Loucy (cell line): ENCODE measurements at regions not wholly inside any gene's neighbourhood (a gene's known extent, or its start where the extent isn't known, plus 50 kb on each side); places are given as distances from the start of the nearest gene placed in this dataset.

Experiments used
- H2AFZ ChIP-seq: fragments of 200-600 bp; sonication (generic); 2 replicates; pipeline ENCODE4 v1.6.0; 2016; ENCODE audit warnings: antibody characterized with exemption, mild to moderate bottlenecking, low read length, moderate library complexity
- H3F3A ChIP-seq: fragments of 200-600 bp; 2 replicates; pipeline ENCODE4 v1.6.0; 2016; ENCODE audit warnings: antibody characterized with exemption, low read depth, mild to moderate bottlenecking
- H3K27me3 ChIP-seq: fragments of 200-600 bp; sonication (generic); 2 replicates; pipeline ENCODE4 v1.6.1; 2014; ENCODE audit warnings: low read length, mild to moderate bottlenecking; ENCODE audit not compliant: insufficient read depth, poor library complexity, severe bottlenecking
- H3K36me3 ChIP-seq: fragments of 200-600 bp; sonication (generic); 2 replicates; pipeline ENCODE4 v1.6.1; 2016; ENCODE audit warnings: low read length; ENCODE audit not compliant: insufficient read depth
- H3K4me1 ChIP-seq: fragments of 200-600 bp; sonication (generic); 2 replicates; pipeline ENCODE4 v1.5.1; 2014; ENCODE audit warnings: low read length, mild to moderate bottlenecking; ENCODE audit not compliant: insufficient read depth, poor library complexity, severe bottlenecking
- H3K4me2 ChIP-seq: fragments of 200-600 bp; sonication (generic); 2 replicates; pipeline ENCODE4 v1.6.0; 2014; ENCODE audit warnings: antibody characterized with exemption, low read length, low read depth, mild to moderate bottlenecking; ENCODE audit not compliant: poor library complexity, severe bottlenecking
- H3K4me3 ChIP-seq: fragments of 200-600 bp; sonication (generic); 2 replicates; pipeline ENCODE4 v1.5.1; 2014; ENCODE audit warnings: low read length, mild to moderate bottlenecking, mixed read lengths; ENCODE audit not compliant: poor library complexity, severe bottlenecking
- H3K79me2 ChIP-seq: fragments of 200-600 bp; sonication (generic); 2 replicates; pipeline ENCODE4 v1.6.1; 2014; ENCODE audit warnings: low read length; ENCODE audit not compliant: insufficient read depth
- H3K9ac ChIP-seq: fragments of 200-600 bp; sonication (generic); 2 replicates; pipeline ENCODE4 v1.6.0; 2014; ENCODE audit warnings: mild to moderate bottlenecking, low read depth, low read length, moderate library complexity; ENCODE audit not compliant: poor library complexity, severe bottlenecking
- H3K9me2 ChIP-seq: fragments of 200-600 bp; sonication (generic); replicated peaks from 2 replicates; pipeline ENCODE4 v1.6.1; 2016; ENCODE audit warnings: low read depth, low read length, mixed read lengths
- H3K9me3 ChIP-seq: fragments of 200-600 bp; sonication (generic); 2 replicates; pipeline ENCODE4 v1.6.1; 2014; ENCODE audit warnings: mild to moderate bottlenecking, antibody characterized with exemption, low read length, low read depth; ENCODE audit not compliant: insufficient read depth
- H4K20me1 ChIP-seq: fragments of 200-600 bp; sonication (generic); 2 replicates; pipeline ENCODE4 v1.6.0; 2014; ENCODE audit warnings: antibody characterized with exemption, low read length, mild to moderate bottlenecking; ENCODE audit not compliant: insufficient read depth, poor library complexity, severe bottlenecking
- EZH2phosphoT487 ChIP-seq: fragments of 200-600 bp; IDR thresholded peaks from 2 replicates; pipeline ENCODE4 v1.6.1; 2018; ENCODE audit warnings: antibody characterized with exemption, mild to moderate bottlenecking, moderate library complexity, borderline replicate concordance
- TF ChIP-seq, protein P1 (sequence below): fragments of 200-600 bp; sonication (generic); conservative IDR thresholded peaks from 2 replicates; pipeline ENCODE4 v1.5.1; 2014; ENCODE audit warnings: mild to moderate bottlenecking, antibody characterized with exemption, low read length

DNA sequence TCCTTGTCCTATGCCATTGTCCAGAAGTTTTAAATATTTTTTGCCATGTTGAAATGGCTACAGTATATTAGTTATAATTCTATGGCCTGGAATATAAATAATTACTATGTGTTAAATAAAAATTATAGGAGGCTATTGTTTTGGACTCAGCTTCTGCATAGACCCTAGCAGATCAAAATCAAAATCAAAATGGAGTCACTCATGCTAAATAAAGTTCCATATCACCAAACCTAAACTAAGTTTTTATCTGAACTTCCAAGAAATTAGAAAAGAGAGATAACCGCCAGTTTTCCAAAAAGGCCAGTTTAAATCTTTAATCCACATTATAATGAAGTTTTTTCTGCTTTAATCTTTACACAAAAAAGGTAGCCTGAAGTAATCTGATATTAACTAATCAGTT is 227.8 kb upstream of the P2RY1 start:
- Histone ChIP-seq H3K79me2 (no peaks in the 10 kb centered on the region), H3K4me2 (no peak overlapping the region), H3K9me3 (0 out of 2 replicates have a peak, but pooled peaks cover 8% of the 10 kb centered on the region), H3F3A (no peaks in the 10 kb centered on the region), H3K36me3 (no peaks in the 10 kb centered on the region), H2AFZ (no peak overlapping the region), H3K4me3 (no peak overlapping the region), H3K27me3 (no peaks in the 10 kb centered on the region), H3K4me1 (peaks cover 5% of the 10 kb centered on the region), H3K9me2 (no peaks in the 10 kb centered on the region), H4K20me1 (no peaks in the 10 kb centered on the region), H3K9ac (no peak overlapping the region)
- TF ChIP-seq, protein P1, sequence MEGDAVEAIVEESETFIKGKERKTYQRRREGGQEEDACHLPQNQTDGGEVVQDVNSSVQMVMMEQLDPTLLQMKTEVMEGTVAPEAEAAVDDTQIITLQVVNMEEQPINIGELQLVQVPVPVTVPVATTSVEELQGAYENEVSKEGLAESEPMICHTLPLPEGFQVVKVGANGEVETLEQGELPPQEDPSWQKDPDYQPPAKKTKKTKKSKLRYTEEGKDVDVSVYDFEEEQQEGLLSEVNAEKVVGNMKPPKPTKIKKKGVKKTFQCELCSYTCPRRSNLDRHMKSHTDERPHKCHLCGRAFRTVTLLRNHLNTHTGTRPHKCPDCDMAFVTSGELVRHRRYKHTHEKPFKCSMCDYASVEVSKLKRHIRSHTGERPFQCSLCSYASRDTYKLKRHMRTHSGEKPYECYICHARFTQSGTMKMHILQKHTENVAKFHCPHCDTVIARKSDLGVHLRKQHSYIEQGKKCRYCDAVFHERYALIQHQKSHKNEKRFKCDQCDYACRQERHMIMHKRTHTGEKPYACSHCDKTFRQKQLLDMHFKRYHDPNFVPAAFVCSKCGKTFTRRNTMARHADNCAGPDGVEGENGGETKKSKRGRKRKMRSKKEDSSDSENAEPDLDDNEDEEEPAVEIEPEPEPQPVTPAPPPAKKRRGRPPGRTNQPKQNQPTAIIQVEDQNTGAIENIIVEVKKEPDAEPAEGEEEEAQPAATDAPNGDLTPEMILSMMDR = no peak
- no peak for TF ChIP-seq EZH2phosphoT487

DNA sequence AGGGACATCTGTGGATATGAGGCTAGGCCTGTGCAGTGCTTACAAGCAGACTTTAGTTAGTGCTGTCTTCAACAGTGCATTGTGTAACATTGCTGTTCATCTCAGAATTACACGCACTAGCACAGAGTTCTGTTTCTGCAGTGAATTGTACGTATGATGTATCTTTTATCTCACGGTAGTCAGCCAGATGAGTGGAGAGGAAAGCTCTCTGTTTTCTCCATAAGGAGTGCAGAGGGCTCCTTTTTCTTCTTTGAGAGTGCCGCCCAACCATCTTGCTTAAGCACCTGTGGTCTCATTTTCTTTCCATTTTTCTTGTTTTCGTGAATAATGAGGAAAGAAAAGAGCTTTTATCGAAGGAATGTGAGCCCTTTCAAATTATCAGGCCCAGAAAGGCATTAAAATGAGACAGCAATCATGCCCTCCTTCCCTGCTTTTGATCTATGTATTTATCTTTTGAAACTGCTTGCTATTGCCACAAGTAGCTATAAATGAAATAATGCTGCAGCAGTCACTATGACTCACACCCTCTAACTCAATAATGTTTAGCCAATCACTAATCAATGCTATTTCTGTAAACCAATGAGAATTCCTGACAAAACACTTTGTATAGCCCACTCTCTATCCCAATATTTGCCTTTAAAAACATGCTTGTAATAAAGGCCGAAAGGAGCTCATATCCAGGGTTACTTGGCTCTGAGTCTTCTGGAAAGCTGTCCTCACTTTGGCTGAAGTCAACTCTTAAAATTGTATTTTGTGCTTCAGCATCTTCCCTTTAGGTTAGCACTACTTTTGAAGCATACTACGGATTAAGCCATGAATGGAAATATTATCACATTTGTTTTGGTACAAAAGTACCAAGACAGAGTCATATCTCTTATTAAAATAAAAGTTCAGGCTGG is 226.0 kb upstream of the P2RY1 start:
- no peak overlapping the region for H3K9ac ChIP-seq
- 0 out of 2 replicates have a peak, but pooled peaks cover 2% of the 10 kb centered on the region for H3K9me3 ChIP-seq
- H3K36me3 ChIP-seq = no peaks in the 10 kb centered on the region
- no peak for TF ChIP-seq EZH2phosphoT487
- TF ChIP-seq, protein P1 = no peak
- no peaks in the 10 kb centered on the region for H3K27me3 ChIP-seq
- no peak overlapping the region for H3K4me3 ChIP-seq
- H3K9me2 ChIP-seq = no peaks in the 10 kb centered on the region
- H3K79me2 ChIP-seq = no peaks in the 10 kb centered on the region
- no peaks in the 10 kb centered on the region for H3F3A ChIP-seq
- peaks cover 5% of the 10 kb centered on the region for H3K4me1 ChIP-seq
- H4K20me1 ChIP-seq = no peaks in the 10 kb centered on the region
- no peak overlapping the region for H3K4me2 ChIP-seq
- H2AFZ ChIP-seq = no peak overlapping the region

DNA sequence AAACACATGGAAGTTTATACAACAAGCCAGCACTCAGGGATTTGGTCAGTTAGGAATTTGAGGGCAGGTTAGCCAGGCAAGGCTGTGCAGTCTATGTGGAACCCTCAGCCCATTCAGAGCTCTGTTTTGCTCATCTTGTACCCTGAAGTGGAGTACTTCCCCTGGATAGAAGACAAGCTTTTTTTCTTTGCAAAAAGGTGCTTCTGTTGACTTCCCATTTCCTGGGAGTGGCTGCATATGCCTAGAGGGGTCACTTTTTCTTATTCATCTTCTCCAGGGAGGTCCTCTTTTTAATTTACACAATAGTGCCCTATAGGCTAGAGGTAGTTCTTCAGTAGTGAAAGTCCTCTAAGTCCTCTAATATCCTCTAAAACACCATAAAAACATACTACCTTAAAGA is 225.0 kb upstream of the P2RY1 start:
- no peaks in the 10 kb centered on the region for H3K9me2 ChIP-seq
- no peaks in the 10 kb centered on the region for H3F3A ChIP-seq
- no peaks in the 10 kb centered on the region for H3K36me3 ChIP-seq
- H3K4me3 ChIP-seq = no peak overlapping the region
- no peak overlapping the region for H3K9ac ChIP-seq
- H3K4me2 ChIP-seq = no peak overlapping the region
- peak overlapping the region; percentile 51; the same call in 1 of the 2 replicates for H2AFZ ChIP-seq
- peaks cover 5% of the 10 kb centered on the region for H3K4me1 ChIP-seq
- H3K79me2 ChIP-seq = no peaks in the 10 kb centered on the region
- no peaks in the 10 kb centered on the region for H3K9me3 ChIP-seq
- no peaks in the 10 kb centered on the region for H3K27me3 ChIP-seq
- TF ChIP-seq, protein P1 = no peak
- no peak for TF ChIP-seq EZH2phosphoT487
- H4K20me1 ChIP-seq = no peaks in the 10 kb centered on the region
